ENCODE measurements at regions not wholly inside any gene's neighbourhood (a gene's known extent, or its start where the extent isn't known, plus 50 kb on each side); places are given as distances from the start of the nearest gene placed in this dataset.

DNA sequence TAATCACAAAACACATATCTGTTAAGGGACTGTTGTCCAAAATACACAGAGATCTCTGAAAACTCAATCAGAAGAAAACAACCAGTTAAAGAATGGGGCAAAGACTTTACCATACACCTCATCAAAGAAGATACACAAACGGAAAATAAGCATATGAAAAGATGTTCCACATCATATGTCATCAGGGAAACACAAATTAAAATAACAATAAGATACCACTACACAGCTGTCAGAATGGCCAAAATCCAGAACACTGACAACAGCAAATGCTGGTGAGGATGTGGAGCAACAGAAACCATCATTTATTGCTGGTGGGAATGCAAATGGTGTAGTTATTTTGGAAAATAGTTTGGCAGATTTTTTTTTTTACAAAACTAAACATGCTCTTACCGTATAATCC is 220.5 kb upstream of the FOXN3 start:
- TF ChIP-seq, protein P1, sequence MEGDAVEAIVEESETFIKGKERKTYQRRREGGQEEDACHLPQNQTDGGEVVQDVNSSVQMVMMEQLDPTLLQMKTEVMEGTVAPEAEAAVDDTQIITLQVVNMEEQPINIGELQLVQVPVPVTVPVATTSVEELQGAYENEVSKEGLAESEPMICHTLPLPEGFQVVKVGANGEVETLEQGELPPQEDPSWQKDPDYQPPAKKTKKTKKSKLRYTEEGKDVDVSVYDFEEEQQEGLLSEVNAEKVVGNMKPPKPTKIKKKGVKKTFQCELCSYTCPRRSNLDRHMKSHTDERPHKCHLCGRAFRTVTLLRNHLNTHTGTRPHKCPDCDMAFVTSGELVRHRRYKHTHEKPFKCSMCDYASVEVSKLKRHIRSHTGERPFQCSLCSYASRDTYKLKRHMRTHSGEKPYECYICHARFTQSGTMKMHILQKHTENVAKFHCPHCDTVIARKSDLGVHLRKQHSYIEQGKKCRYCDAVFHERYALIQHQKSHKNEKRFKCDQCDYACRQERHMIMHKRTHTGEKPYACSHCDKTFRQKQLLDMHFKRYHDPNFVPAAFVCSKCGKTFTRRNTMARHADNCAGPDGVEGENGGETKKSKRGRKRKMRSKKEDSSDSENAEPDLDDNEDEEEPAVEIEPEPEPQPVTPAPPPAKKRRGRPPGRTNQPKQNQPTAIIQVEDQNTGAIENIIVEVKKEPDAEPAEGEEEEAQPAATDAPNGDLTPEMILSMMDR (IDR thresholded peaks at IDR 0.05), result no peak
- TF ChIP-seq EZH2 (IDR thresholded peaks at IDR 0.05; ENCODE audit: borderline replicate concordance, insufficient read depth, low read depth, low read length, poor library complexity, severe bottlenecking), result no peak

All from B cell (primary cell).